Fibroblast of mammary gland (primary cell): ENCODE measurements at regions not wholly inside any gene's neighbourhood (a gene's known extent, or its start where the extent isn't known, plus 50 kb on each side); places are given as distances from the start of the nearest gene placed in this dataset.

Experiments
- DNase-seq: peaks from one replicate; pipeline ENCODE4 v3.0.0-alpha.2; 2010; ENCODE audit warnings: low read depth
- H3K4me3 ChIP-seq: 2 replicates; pipeline ENCODE4 v1.5.1; 2011; ENCODE audit warnings: low read depth, mild to moderate bottlenecking, low read length, moderate library complexity; ENCODE audit not compliant: control insufficient read depth
- TF ChIP-seq, protein P1 (sequence below): conservative IDR thresholded peaks from 2 replicates; pipeline ENCODE4 v1.5.1; 2011; ENCODE audit warnings: low read depth, low read length, inconsistent platforms; ENCODE audit not compliant: control insufficient read depth, insufficient read depth

DNA sequence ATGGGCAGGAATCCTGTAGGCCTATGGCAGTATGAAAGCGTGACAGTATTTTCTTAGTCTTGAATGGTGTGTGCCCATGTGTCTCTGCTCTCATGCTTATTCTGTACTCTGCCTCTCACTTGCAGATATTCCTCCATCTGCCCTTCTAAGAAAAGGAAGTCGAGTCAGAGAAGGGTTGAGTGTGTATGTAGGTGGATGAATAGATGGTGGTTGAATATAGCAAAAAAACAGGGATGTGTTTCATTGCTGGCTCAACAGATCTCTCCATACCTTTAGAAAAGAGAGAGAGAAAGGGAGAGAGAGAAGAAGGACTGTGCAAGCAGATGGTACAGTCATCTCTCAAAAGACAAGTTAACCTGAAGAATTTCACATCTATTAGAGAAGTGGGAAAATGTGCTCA lies 381.5 kb downstream of the FBXW7 start:
- no peak for DNase-seq
- no peak overlapping the region for H3K4me3 ChIP-seq
- TF ChIP-seq, protein P1, sequence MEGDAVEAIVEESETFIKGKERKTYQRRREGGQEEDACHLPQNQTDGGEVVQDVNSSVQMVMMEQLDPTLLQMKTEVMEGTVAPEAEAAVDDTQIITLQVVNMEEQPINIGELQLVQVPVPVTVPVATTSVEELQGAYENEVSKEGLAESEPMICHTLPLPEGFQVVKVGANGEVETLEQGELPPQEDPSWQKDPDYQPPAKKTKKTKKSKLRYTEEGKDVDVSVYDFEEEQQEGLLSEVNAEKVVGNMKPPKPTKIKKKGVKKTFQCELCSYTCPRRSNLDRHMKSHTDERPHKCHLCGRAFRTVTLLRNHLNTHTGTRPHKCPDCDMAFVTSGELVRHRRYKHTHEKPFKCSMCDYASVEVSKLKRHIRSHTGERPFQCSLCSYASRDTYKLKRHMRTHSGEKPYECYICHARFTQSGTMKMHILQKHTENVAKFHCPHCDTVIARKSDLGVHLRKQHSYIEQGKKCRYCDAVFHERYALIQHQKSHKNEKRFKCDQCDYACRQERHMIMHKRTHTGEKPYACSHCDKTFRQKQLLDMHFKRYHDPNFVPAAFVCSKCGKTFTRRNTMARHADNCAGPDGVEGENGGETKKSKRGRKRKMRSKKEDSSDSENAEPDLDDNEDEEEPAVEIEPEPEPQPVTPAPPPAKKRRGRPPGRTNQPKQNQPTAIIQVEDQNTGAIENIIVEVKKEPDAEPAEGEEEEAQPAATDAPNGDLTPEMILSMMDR = no peak

DNA sequence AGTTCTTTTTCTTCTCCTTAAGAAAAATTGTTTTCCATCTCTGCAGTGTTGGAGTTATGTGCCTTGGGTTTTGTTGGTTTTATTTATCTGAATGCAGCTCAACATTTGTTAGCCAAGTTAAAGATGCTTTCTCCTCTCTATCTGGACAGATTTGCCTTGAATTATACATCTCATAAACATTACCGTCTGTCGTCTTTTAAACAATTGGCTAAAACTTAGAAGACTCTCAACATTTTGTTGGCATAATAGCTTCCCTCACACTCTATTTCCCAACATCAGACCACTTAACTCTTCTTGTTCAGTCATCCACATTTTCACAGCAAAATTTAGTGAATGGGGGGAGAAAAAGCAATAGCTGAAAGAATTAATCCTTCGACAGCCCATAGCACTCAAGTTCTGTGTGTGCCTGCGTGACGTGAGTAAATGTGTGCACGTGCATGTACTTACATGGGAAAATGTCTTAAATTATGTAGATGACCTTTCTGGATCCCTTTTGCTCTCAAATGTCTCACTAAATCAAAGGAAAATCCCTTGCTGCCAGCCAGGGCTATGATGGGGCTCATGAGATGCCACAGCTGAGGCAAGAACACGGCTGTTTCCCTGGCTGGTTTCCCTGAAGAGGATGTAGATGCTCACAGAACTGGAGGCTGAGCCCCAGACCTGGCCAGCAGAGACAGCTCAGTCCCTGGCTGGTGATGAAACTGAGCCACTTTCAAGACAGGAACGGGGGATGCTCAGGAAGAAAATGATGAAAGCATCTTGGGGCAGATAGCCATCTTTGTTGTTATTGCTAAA lies 382.2 kb downstream of the FBXW7 start:
- no peak for DNase-seq
- H3K4me3 ChIP-seq = no peak overlapping the region
- TF ChIP-seq, protein P1 = no peak

DNA sequence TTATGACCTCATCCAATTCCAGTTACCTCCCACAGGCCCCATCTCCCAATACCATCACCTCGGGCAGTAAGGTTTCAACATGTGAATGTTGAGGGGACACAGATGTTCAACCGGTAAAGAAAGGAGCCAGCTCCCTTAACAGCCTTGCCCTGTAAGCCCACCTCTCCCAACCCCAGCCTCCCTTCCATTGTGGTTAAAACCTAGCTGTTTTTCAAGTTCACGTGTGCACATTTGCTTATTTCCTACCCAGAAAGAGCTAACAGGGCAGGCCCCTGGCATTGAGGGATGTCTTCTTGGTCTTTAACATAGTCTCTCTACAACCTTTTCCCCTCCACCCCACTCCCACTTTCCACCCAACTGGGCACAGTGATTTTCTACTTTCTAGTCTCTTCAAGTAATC lies 385.7 kb downstream of the FBXW7 start:
- TF ChIP-seq, protein P1 = no peak
- DNase-seq = no peak
- H3K4me3 ChIP-seq = no peak overlapping the region

DNA sequence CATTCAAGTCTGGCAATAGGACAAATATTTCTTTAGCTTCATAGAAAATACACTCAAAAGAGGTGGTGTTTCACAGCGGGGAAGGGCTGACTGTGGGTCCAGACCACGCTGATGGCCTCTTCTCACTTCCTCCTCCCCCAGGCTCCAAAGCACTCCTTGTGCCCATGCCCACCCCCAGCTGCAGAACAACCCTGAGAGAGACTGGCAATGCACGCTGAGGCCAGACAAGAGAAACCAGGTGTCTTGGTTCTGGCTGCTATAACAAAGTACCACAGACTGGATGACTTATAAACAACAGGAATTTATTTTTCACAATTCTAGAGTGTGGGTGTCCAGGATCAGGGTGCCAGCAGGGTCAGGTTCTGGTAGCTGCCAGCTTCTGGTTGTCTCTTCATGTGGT lies 386.1 kb downstream of the FBXW7 start:
- no peak overlapping the region for H3K4me3 ChIP-seq
- TF ChIP-seq, protein P1 = no peak
- no peak for DNase-seq

- TF ChIP-seq, protein P1 = no peak
- no peak overlapping the region for H3K4me3 ChIP-seq
- DNase-seq = no peak
Observed at GRCh38 chr4:152148057-152148456, 387.2 kb upstream of the GATB start.

DNA sequence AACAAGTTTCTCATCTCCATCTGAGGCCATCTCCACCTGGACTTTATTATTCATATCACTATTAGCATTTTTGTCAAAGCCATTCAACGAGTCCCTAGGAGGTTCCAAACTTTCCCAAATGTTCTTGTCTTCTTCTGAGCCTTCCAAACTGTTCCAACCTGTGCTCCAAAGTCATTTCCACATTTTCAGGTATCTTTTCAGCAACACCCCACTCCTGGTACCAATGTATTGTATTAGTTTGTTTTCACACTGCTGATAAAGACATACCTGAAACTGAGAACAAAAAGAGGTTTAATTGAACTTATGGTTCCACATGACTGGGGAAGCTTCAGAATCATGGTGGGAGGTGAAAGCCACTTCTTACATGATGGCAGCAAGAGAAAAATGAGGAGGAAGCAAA lies 385.4 kb upstream of the GATB start:
- no peak for DNase-seq
- TF ChIP-seq, protein P1 = no peak
- no peak overlapping the region for H3K4me3 ChIP-seq

DNA sequence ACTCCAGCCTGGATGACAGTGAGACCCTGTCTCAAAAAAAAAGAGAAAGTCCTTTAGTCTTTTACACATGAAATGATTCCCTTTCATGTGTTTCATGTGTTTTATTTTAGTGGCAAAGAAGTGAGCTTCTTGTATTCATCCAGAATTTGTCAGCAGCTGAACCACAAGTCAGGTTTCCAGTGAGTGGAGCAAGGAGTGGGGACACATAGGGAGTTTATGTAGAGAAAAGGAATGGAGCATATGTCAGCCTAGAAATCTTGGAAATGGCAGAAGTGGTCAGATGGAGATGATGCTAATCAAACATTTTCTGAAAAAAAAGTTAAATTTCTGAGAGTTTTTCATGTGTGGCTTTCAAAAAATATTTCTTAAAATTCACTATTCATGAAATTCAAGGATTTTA lies 383.0 kb upstream of the GATB start:
- DNase-seq = no peak
- TF ChIP-seq, protein P1 = no peak
- no peak overlapping the region for H3K4me3 ChIP-seq
